GM19455 (cell line): ENCODE measurements at regions not wholly inside any gene's neighbourhood (a gene's known extent, or its start where the extent isn't known, plus 50 kb on each side); places are given as distances from the start of the nearest gene placed in this dataset.
"Not testable (repeated sequence)": the region's sequence is repeated elsewhere in the genome, so short reads cannot be mapped to it uniquely, and the experiment has no call there.

Experiments
- ATAC-seq: cut with Tn5 transposase; IDR thresholded peaks from one replicate; pipeline ENCODE4 v1.9.1; 2021; ENCODE audit not compliant: unreplicated experiment

GRCh38 chr10:5268743-5269142 lies 72.1 kb downstream of the AKR1C4 start:
- ATAC-seq: no peak

GRCh38 chr10:5269791-5270190 lies 73.2 kb downstream of the AKR1C4 start:
- ATAC-seq: no peak

DNA sequence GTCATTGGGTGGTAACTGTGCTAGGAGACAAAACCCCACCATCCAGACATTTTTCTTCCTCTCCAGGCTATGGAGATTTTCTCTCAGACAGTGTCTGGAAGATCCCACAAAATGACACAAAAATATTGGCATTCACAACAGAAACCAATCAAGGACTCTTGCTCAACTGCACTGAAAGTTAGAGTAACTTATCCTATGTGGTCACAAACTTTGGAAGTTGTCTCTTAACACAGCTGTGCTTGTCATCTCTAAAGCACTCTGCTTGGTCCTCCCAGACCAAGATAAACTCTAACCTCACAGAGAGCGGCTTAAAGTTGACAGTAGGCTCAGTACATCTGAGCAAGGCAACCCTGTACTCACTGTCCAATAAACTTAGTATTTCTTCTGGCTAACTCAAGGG lies 74.9 kb downstream of the AKR1C4 start:
- ATAC-seq: no peak

GRCh38 chr10:5272065-5272803 lies 75.6 kb downstream of the AKR1C4 start:
- no peak for ATAC-seq

- no peak for ATAC-seq
These were observed 78.2 kb downstream of the AKR1C4 start for GRCh38 chr10:5274795-5275194.

DNA sequence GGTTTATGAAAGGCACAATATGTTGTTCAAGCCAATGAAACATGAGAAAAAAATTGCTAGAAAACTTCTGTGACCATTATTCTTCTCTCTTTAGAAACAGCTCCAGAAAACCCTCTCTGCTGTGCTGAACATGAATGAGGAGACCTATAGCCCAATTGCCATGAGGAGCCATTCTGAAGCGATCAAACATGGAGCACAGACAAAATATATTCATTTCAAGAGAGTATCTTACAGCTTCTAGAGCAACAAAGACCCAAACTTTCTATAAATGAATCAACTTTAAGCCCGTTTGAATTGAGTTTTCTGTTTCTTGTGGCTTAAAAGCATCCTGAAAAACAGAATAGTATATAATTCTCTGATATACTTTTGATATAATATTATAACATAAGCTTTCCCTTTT lies 83.4 kb upstream of the UCN3 start:
- no peak for ATAC-seq

DNA sequence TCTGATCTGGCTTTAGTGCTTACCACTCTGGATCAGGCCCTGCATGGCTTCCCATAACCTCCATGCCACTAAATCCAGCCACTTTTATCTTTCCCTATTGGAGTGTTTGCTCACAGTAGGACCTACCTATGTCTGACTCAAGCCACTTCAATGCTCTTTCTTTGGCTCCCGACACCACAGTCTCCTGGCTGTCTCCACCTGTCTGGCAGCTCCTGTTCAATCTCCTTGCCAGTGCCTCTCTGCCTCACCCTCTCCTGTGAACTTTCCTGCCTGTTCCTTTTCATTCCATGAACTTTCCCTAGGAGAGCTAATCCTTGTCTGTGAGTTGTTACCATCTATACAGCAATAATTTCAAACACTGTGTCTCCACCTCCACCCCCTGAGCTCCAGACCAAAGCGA lies 82.6 kb upstream of the UCN3 start:
- ATAC-seq: no peak

- ATAC-seq: peak; percentile 56
These were observed 81.2 kb upstream of the UCN3 start for GRCh38 chr10:5283305-5284158.

DNA sequence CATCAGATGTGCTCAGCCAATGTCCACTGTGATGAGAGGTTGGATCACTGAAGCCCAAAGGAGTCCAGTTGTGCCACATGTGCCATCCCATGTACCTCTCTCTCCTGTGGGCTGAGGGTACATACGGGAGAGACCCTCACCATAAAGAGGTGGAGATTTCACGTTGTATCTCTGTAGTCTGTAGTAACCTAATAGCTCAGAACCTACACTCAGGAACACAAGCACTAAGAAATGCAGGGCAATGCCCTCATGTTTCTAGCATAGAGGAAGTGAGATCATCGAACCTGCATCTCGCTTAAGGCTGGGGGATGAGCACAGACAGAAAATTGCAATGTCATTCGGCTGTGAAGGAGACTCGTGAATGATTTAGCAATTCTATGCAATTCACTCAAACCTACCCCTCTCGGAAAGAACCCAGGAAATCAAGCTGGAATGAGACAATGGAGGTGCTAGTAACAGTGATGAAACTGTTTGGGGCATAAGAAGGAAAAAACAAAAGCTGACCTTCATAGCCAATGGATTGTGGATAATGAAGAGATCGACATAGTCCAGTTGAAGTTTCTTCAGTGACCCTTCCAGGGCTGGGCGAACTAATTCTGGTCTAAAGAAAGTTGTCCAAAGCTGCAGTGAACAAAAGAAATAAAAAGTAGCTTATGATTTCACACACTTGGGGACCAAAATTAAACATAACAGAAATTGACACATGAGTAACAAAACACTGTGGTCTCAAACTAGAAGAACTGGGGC lies 80.3 kb upstream of the UCN3 start:
- ATAC-seq: no peak

GRCh38 chr10:5285186-5285585 lies 79.6 kb upstream of the UCN3 start:
- no peak for ATAC-seq

GRCh38 chr10:5288359-5288758 lies 76.4 kb upstream of the UCN3 start:
- no peak for ATAC-seq

DNA sequence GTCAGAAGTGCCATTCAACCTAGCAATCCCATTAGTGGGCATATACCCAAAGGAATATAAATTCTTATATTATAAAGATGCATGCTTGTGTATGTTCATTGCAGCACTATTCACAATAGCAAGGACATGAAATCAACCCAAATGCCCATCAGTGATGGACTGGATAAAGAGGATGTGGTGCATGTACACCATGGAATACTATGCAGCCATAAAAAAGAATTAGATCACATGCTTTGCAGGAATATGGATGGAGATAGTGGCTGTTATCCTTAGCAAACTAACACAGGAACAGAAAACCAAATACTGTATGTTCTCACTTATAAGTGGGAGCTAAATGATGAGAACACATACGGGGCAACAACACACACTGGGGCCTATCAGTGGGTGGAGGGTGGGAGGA lies 75.5 kb upstream of the UCN3 start:
- ATAC-seq: not testable (repeated sequence)

DNA sequence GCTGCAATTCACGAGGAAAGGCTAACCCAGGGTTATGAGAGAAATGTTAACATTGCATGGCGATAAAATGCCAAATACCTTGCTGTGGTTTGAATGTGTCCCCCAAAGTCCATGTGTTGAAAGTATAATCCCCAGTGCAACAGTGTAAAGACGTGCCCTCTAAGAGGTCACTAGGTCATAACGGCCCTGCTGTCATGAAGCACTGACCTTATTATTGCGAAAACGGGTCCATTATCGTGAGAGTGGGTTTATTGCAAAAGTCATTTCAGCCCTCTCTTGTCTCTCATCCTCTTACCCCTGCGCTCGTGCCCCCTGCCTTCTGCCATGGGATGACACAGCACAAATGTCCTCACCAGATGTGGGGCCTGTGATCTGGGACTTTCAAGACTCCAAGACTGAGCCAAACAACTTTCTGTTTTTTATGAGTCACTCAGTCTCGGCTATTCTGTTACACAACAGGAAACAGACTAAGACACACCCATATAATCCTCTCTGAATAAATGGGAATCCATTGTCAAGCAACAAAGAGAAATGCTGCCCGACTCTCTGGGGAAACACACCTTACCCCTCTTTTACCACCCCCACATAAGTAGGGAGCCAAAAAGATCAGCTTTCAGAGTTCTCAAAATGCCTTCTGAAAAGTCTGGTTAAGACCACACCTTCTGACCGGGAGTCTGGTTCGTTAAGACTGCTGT lies 73.1 kb upstream of the UCN3 start:
- peak; percentile 65 for ATAC-seq

DNA sequence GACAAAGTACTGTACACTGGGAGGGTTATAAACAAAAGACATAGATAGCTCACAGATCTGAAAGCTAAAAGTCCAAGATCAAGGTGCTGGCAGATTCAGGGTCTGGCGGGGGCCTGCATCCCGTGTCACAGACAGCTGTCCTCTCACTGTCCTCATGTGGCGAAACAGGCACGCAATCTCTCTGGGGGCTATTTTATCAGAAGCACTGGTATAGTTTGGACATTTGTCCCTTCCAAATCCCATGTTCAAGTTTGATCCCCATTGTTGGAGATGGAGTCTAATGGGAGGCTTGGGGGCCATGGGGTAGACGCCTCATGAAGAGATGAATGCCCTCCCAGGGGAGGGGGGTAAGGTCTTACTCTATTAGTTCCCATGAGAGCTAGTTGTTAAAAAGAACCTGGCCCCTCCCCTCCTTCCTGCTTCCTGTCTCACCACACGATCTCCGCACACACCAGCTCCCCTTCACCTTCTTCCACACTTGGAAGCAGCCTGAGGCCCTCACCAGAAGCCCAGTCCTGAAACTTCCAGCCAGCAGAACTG lies 72.5 kb upstream of the UCN3 start:
- ATAC-seq: no peak

- ATAC-seq: not testable (repeated sequence)
These were observed 71.8 kb upstream of the UCN3 start for GRCh38 chr10:5292970-5293369.

- ATAC-seq: no peak
These were observed 70.8 kb upstream of the UCN3 start for GRCh38 chr10:5293691-5294550.

- ATAC-seq: no peak
These were observed 67.3 kb upstream of the UCN3 start for GRCh38 chr10:5297466-5297865.

DNA sequence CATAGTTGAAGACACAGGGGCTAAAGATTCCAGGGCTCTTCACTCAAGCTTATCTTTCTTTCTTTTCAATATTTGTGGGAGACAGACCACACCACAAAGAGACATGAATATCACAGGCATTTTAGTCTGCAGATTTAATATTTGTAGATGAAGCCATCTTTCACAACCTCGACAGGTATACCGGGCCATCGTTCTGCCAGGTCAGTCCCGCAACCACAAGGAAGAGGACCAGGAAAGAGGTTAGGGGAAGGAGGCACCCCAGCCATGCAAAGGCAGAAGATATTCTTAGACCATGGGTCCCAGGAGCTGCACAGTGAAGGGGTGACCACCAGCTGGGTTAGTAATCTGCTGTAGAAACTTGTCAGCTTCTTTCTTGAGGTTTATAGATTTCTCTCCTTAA lies 66.8 kb upstream of the UCN3 start:
- ATAC-seq: no peak

DNA sequence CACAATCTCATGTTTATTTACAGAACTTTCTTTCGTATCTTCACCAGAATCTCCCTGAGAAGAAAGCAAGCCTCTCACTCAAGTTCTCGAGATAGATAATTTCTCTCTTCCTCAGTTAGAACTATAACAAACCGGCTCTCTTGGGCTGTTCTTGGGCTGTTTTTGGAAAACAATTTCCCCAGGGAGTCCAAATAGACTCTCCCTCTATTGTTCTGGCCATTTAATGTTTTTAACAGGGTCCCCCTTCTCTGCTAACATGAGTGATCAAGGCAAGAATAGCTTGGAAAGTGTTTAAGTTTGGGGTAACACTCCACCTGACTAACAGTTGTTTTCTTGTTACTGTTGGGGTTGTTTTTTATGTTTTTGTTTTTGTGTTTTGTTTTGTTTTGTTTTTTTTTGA lies 64.8 kb upstream of the UCN3 start:
- no peak for ATAC-seq

DNA sequence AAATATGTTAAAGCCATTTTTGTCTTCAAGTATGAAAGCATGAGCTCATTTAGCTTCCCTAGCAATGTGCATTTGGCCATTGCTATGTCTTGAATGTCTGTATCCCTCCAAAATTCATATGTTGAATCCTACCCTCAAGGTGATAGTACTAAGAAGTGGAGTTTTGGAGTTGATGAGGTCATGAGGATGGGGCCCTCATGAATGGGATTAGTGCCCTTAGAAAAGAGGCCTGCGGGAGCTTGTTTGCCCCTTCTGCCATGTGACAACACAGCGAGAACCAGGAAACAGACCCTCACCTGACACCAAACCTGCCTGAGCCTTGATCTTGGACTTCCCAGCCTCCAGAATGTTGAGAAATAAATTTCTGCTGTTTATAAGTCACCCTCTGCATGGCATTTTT lies 61.3 kb upstream of the UCN3 start:
- ATAC-seq: no peak
